GM10248 (cell line): ENCODE measurements at regions not wholly inside any gene's neighbourhood (a gene's known extent, or its start where the extent isn't known, plus 50 kb on each side); places are given as distances from the start of the nearest gene placed in this dataset.

ENCODE experiments used
- CTCF ChIA-PET: fragments of 300-600 bp; sonication (Branson Sonifier 250); formaldehyde crosslinking; extraction: SDS; loops from one replicate; lab custom pipeline; 2021; ENCODE audit warnings: antibody characterized with exemption; lab: Yijun Ruan, JAX
- POLR2A ChIA-PET: fragments of 350-650 bp; sonication (Branson Sonifier 250); formaldehyde crosslinking; extraction: SDS; loops from one replicate; lab custom pipeline; 2020; ENCODE audit warnings: antibody characterized with exemption; lab: Yijun Ruan, JAX
- DNase-seq: peaks from one replicate; pipeline ENCODE4 v3.0.0; 2012; ENCODE audit errors: extremely low spot score
- TF ChIP-seq, protein P1 (sequence below): IDR thresholded peaks from 2 replicates; pipeline ENCODE4 v1.5.1; 2012; ENCODE audit warnings: mild to moderate bottlenecking, low read depth; ENCODE audit errors: extremely low read depth, missing control alignments, control extremely low read depth

DNA sequence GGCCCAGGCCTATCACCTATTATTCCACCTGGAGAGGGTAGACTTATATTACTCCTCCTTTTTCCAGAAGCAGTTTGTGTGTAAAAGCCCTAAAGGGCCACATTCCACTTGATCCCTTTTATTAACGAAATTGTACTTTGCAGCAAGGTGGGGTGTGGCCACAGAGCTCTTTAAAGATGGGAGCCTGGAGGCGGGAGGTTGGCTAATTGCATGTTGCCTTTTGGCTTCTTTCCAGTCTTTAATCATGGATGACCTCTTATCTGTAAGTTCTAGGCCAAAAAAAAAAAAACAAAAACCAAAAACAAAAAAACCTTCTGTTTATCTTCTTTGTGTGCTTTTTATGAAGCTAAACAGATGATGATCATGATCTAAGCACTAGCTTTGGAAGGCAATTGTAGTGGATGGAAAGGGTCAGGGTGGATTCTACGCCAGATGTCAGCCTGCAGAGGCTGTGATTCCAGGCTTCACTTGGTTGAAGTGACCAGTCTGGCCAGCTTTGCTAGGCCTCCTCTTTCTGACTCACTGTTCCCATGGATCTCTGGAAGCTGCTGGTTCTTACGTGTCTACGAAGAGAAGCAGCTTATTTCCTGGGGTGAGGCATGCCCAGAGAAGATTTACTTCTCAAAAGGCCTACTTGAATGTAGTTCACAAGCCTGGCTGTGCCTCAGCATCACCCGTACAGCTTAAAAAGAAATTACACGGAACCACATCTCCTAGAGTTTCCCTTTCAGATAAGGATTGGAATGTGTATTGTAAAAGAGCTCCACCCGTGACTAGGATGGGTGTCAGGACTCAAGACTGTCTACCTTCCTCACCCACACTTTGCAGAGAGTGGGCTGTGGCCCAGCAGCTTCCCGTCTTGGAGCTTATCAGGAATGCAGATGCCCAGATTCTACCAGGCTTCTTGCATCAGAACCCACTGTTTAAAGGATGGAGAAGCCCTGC is 330.9 kb upstream of the C2CD4B start:
- DNase-seq, result no peak
- ChIA-PET CTCF (interaction anchor here (1.2 to 1.8 kb wide), 3 partner anchors 11 to 15 kb away, joined by 3 to 5 read pairs (median 5); no protein-coding TSS in a partner anchor), POLR2A (no interaction called here)
- TF ChIP-seq, protein P1, sequence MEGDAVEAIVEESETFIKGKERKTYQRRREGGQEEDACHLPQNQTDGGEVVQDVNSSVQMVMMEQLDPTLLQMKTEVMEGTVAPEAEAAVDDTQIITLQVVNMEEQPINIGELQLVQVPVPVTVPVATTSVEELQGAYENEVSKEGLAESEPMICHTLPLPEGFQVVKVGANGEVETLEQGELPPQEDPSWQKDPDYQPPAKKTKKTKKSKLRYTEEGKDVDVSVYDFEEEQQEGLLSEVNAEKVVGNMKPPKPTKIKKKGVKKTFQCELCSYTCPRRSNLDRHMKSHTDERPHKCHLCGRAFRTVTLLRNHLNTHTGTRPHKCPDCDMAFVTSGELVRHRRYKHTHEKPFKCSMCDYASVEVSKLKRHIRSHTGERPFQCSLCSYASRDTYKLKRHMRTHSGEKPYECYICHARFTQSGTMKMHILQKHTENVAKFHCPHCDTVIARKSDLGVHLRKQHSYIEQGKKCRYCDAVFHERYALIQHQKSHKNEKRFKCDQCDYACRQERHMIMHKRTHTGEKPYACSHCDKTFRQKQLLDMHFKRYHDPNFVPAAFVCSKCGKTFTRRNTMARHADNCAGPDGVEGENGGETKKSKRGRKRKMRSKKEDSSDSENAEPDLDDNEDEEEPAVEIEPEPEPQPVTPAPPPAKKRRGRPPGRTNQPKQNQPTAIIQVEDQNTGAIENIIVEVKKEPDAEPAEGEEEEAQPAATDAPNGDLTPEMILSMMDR, result no peak

DNA sequence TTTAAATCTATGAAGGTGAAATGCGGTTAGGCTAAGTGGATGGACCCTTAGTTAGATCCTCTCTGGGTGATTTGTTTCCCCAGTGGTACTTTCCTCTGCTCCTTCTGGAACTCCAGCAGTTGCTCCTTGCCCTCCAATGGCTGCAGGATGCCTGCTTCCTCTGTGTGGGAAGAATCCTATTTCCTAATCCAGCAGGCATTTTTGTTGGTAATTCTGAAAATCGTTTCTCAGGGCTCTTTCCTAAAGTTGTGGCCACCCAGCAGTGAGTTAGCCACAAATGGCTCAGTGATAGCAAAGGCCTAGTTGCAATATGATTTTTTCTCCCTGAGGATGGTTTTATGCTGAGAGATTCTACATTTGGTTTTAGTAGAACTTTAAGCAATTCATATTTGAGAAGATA is 332.3 kb upstream of the C2CD4B start:
- ChIA-PET POLR2A (no interaction called here), CTCF (interaction anchor here (1.8 kb wide), 1 partner anchor 14 kb away, joined by 5 read pairs; no protein-coding TSS in a partner anchor)
- no peak for DNase-seq
- TF ChIP-seq, protein P1, result no peak

DNA sequence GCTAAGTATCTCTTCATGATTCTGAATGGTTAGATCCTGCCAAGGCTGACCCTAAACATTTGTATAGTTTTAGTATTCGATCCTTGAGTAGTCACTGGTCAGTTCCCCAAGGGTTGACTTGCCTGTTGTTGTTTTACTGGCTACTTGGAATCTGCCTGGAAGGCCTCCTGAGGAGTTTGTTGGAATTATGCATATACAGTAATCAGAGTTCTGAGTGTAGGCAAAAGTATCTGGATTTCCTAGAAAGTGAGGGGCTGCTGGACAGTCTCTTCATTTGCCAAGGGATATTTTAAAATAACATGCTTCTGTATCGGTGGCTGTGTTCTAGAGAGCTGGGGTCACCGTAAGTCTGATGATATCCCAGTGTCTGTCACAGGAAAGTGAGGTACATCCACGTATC is 333.2 kb upstream of the C2CD4B start:
- CTCF ChIA-PET, result no interaction called here
- TF ChIP-seq, protein P1, result no peak
- no peak for DNase-seq
- POLR2A ChIA-PET, result no interaction called here

DNA sequence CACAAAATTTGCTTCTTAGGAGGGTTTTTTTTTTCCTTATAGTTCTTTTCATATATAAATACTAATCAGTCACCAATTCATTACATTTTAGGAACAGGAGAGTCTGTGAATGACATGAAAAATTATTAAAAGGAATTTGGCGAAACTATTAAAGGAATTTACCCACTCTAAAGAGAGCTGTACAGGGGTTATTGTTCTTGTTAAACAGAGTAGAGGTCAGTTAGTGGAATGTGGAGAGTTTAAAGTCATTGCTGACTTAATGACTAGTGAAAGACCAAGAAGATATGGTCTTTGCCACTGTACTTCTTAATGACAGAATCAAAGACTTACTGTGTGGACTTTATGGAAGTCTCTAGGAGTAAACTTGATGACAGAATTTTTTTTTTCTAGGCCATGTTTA is 333.6 kb upstream of the C2CD4B start:
- TF ChIP-seq, protein P1, result no peak
- CTCF ChIA-PET, result no interaction called here

DNA sequence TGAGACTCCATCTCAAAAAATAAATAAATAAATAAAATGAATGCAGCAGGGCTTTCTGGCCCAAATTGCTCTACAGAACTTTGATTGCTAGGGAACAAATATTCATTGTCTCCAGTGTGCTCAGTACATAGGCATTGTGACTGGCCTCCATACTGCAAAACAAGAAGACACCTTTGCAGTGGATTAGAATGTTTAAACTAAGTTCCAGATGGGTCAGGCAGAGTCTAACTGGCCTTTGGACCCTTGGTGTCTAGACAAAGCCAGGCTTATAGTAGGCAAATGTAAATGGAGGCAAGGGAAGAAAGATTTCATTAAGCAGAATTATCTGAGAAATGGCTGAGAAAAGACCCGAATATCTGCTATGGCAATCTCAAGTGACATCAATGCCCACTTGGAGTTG is 335.2 kb upstream of the C2CD4B start:
- no peak for DNase-seq
- POLR2A ChIA-PET, result no interaction called here
- TF ChIP-seq, protein P1, result no peak
- CTCF ChIA-PET, result no interaction called here

More for the DNA sequence above, 333.6 kb upstream of the C2CD4B start:
- no peak for DNase-seq
- POLR2A ChIA-PET, result no interaction called here

DNA sequence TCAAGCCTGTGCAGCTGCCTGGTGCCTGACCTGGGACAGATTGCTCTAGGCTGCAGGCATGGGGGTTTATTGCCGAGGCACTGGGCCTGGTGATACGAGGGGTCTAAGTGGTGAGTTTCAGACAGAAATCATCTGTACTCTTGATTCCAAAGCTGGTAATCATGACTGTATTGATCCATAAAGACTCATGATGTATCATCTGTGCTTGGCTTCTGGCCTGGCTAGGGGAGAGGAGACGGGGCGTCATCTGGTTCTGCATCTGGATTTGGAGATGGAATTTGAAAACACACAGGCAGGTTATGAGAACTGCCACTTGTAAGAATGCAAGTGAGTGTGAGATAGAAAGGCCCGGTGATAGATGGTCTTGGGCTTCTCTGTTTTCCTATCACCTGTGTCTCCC is 337.4 kb upstream of the C2CD4B start:
- no peak for DNase-seq
- ChIA-PET POLR2A (no interaction called here), CTCF (no interaction called here)
- TF ChIP-seq, protein P1, result no peak
